ENCODE measurements at regions not wholly inside any gene's neighbourhood (a gene's known extent, or its start where the extent isn't known, plus 50 kb on each side); places are given as distances from the start of the nearest gene placed in this dataset.

DNA sequence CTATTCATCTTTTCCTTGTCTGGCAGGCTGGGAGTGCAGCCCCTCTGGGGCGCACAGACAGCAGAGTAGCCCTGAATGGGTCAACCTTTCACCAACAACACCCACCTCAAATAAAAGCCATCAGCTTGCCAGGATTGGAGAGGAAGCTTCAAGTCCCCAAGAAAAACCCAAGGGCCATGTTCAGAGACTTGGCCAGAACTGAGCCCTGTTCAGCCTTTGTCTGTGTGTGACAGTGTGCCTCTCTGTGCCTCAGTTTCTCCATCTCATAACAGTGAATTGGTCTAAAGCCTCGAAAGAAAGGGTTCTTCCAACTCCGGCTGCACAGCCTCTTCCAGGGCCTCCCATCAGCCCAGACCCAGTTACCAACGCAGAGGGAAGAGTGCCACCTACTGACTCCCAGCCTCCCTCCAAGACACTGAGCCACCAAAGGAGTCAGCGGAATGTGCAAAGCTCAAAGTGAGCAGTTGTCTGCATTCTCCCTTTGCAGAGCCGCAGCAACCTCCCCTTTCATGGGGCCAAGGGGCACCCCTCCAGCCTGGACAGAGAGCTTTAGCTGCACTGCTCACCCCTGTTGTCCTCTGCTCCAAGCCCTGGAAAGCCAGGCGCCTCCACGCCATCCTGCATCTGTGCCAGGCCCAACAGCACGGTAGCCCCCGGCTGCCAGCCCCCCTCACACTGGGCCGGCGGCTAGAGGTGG, 82.7 kb upstream of the TOP1 start (continued):
- TF ChIP-seq PAX8 (CRISPR knock-in tag; IDR thresholded peaks at IDR 0.05; ENCODE audit: borderline replicate concordance) = no peak; the same call in 1 of the 2 replicates
- TF ChIP-seq, protein P1, sequence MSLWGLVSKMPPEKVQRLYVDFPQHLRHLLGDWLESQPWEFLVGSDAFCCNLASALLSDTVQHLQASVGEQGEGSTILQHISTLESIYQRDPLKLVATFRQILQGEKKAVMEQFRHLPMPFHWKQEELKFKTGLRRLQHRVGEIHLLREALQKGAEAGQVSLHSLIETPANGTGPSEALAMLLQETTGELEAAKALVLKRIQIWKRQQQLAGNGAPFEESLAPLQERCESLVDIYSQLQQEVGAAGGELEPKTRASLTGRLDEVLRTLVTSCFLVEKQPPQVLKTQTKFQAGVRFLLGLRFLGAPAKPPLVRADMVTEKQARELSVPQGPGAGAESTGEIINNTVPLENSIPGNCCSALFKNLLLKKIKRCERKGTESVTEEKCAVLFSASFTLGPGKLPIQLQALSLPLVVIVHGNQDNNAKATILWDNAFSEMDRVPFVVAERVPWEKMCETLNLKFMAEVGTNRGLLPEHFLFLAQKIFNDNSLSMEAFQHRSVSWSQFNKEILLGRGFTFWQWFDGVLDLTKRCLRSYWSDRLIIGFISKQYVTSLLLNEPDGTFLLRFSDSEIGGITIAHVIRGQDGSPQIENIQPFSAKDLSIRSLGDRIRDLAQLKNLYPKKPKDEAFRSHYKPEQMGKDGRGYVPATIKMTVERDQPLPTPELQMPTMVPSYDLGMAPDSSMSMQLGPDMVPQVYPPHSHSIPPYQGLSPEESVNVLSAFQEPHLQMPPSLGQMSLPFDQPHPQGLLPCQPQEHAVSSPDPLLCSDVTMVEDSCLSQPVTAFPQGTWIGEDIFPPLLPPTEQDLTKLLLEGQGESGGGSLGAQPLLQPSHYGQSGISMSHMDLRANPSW (CRISPR knock-in tag; IDR thresholded peaks at IDR 0.05; ENCODE audit: borderline replicate concordance) = no peak
- no peak for TF ChIP-seq ZNF484 (CRISPR knock-in tag; IDR thresholded peaks at IDR 0.05; ENCODE audit: borderline replicate concordance, low read depth)
- no peak for TF ChIP-seq KDM5B (CRISPR knock-in tag; IDR thresholded peaks at IDR 0.05; ENCODE audit: borderline replicate concordance)
- TF ChIP-seq PITX1 (CRISPR knock-in tag; IDR thresholded peaks at IDR 0.05) = peak; percentile 16; the same call in 1 of the 2 replicates
- TF ChIP-seq MEIS2 (CRISPR knock-in tag; IDR thresholded peaks at IDR 0.05) = no peak
- no peak for TF ChIP-seq TFAP4 (IDR thresholded peaks at IDR 0.05; ENCODE audit: borderline replicate concordance, low read depth)
- no peak for TF ChIP-seq ZEB1 (IDR thresholded peaks at IDR 0.05; ENCODE audit: insufficient replicate concordance, low read depth)
- no peak for TF ChIP-seq ZNF383 (CRISPR knock-in tag; IDR thresholded peaks at IDR 0.05; ENCODE audit: borderline replicate concordance)
- TF ChIP-seq, protein P2, sequence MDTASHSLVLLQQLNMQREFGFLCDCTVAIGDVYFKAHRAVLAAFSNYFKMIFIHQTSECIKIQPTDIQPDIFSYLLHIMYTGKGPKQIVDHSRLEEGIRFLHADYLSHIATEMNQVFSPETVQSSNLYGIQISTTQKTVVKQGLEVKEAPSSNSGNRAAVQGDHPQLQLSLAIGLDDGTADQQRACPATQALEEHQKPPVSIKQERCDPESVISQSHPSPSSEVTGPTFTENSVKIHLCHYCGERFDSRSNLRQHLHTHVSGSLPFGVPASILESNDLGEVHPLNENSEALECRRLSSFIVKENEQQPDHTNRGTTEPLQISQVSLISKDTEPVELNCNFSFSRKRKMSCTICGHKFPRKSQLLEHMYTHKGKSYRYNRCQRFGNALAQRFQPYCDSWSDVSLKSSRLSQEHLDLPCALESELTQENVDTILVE (CRISPR knock-in tag; IDR thresholded peaks at IDR 0.05) = no peak
- TF ChIP-seq, protein P3, sequence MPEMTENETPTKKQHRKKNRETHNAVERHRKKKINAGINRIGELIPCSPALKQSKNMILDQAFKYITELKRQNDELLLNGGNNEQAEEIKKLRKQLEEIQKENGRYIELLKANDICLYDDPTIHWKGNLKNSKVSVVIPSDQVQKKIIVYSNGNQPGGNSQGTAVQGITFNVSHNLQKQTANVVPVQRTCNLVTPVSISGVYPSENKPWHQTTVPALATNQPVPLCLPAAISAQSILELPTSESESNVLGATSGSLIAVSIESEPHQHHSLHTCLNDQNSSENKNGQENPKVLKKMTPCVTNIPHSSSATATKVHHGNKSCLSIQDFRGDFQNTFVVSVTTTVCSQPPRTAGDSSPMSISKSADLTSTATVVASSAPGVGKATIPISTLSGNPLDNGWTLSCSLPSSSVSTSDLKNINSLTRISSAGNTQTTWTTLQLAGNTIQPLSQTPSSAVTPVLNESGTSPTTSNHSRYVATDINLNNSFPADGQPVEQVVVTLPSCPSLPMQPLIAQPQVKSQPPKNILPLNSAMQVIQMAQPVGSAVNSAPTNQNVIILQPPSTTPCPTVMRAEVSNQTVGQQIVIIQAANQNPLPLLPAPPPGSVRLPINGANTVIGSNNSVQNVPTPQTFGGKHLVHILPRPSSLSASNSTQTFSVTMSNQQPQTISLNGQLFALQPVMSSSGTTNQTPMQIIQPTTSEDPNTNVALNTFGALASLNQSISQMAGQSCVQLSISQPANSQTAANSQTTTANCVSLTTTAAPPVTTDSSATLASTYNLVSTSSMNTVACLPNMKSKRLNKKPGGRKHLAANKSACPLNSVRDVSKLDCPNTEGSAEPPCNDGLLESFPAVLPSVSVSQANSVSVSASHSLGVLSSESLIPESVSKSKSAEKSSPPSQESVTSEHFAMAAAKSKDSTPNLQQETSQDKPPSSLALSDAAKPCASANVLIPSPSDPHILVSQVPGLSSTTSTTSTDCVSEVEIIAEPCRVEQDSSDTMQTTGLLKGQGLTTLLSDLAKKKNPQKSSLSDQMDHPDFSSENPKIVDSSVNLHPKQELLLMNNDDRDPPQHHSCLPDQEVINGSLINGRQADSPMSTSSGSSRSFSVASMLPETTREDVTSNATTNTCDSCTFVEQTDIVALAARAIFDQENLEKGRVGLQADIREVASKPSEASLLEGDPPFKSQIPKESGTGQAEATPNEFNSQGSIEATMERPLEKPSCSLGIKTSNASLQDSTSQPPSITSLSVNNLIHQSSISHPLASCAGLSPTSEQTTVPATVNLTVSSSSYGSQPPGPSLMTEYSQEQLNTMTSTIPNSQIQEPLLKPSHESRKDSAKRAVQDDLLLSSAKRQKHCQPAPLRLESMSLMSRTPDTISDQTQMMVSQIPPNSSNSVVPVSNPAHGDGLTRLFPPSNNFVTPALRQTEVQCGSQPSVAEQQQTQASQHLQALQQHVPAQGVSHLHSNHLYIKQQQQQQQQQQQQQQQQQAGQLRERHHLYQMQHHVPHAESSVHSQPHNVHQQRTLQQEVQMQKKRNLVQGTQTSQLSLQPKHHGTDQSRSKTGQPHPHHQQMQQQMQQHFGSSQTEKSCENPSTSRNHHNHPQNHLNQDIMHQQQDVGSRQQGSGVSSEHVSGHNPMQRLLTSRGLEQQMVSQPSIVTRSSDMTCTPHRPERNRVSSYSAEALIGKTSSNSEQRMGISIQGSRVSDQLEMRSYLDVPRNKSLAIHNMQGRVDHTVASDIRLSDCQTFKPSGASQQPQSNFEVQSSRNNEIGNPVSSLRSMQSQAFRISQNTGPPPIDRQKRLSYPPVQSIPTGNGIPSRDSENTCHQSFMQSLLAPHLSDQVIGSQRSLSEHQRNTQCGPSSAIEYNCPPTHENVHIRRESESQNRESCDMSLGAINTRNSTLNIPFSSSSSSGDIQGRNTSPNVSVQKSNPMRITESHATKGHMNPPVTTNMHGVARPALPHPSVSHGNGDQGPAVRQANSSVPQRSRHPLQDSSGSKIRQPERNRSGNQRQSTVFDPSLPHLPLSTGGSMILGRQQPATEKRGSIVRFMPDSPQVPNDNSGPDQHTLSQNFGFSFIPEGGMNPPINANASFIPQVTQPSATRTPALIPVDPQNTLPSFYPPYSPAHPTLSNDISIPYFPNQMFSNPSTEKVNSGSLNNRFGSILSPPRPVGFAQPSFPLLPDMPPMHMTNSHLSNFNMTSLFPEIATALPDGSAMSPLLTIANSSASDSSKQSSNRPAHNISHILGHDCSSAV (CRISPR knock-in tag; IDR thresholded peaks at IDR 0.05; ENCODE audit: borderline replicate concordance) = no peak
- no peak for TF ChIP-seq SIN3B (IDR thresholded peaks at IDR 0.05; ENCODE audit: low read length)
